ENCODE measurements at regions not wholly inside any gene's neighbourhood (a gene's known extent, or its start where the extent isn't known, plus 50 kb on each side); places are given as distances from the start of the nearest gene placed in this dataset.
A peak's percentile ranks its signal among the peaks of the same experiment; 100 is the strongest.

DNA sequence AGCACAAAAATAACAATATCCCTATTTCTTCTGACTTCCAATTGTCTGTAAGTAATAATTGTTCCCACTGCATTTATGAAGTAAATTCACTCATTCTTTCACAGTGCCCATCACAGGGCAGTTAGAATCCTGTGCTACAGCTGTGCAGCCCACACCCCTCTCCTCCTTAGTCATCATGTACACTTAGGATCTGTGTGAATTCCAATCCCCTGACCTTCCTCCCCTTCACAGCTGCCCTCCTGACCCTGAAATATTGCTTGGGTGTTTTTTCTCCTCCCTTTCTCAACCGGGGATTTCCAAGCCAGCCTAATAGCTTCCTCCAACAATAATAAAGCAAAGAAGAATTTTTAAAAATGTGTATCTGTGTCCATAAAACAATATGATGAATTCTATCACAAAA is 91.5 kb upstream of the BEND6 start:
- DNase-seq = no peak

DNA sequence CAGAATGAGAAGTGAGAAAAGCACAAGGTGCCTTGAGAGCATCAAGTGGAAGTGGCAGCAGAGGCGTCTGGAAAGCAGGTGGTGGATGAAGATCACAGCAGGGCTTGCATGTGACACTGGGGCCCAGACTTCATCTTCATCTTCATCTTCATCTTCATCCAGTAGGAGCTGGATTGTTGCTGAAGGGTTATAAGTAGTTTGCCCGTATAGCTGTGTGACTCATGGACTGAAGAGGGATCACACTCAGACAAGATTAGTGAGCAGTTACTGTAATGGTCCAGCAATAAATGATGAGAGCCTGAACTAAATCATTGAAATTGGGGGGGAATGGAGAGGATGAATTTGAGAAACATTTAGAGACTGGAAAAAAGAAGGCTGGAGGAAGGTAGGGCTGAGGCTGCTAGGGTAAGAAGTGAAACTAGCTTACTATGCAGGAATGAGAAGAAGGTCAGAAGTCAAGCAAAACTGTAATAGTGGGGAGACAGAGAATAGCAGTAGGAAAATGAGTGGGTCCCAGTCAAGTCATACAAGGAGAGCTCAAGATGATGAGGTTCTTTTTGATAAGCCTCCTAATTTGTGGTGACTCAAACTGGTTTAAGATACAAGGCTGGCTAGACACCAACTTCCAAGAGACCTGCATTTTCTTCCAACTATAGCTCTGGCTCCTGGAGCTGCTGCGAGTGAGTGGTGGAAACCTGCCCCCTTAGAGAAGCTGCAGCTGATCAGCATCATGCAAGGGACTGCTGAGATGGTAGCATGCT is 92.3 kb upstream of the BEND6 start:
- no peak for DNase-seq

DNA sequence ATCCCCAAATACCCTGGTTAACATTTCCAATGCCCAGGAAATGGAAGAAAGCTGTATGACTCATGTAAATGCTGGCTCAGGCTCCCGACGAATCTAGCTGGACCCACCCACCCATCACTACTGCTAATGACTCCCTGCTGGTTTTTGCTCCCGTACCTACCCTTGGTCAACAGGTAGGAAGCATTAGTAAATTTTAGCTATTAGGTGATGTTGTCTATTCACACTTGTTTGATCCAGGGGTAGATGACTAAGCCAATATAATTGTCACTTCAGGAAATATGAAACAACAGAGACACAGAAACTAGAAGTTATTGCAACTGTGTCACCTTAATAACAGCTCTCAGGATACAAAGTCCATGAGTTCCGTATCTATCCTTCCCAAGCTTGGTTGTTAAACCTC is 94.4 kb upstream of the BEND6 start:
- DNase-seq = no peak

DNA sequence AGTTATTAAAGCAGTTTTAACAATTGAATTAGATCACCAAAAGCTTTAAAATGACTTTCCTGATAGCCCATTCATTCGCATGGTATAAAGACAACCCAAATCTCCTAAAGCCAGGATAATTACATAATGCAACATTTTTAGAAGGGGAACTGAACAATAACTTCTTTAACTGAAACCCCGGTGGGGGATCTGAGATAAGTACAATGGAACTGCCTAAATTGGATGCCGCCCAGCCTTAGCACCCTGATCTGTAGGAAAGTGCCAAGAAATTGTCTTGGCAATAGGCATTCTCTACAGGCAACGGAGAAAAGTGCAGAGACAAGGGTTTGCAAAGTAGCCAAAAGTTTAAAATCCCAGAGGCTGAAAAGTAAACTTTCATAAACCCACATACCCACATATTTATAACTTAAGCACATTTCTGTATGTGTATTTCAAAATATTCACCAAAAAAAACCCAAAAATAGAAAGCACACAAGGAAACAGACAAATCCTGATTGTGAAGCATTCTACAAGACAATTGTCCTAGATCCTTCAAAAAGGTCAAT is 98.8 kb upstream of the BEND6 start:
- no peak for DNase-seq

DNA sequence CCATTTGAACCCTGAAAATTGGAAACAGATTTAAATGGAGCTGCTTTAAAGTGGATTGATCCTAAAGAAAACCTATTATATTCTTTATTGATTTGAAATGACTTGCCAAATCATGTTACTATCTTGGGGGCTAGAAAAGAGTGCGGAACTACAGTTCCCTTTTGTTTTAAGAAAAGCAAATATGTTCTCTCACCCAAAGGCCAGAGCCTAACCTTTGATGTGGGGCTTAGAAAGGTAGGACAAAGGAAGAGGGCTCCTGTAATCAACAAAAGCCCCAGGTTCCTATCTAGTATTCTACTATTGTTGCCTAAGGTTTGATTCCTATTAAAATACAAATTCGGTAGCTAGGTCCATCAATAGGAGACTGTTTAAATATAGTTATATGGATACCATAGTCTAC is 100.8 kb upstream of the BEND6 start:
- no peak for DNase-seq

DNA sequence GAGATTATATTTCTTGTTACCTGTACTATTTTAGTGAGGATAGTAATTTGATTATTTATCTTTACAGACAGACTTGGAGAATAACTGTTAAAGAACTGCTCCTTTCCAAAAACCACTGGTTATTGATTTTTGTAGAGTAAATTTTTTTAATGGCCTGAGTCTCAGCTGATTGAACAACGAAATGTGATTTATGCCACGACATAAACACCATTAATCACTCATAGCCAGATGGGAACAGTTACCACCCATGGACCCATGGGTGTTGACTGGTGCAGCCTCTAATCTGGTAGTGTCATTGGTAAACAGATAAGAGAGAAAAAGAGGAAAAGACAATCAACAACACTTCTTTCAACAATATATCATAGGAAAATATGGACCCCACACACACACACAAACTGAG is 101.4 kb upstream of the BEND6 start:
- DNase-seq = no peak

DNA sequence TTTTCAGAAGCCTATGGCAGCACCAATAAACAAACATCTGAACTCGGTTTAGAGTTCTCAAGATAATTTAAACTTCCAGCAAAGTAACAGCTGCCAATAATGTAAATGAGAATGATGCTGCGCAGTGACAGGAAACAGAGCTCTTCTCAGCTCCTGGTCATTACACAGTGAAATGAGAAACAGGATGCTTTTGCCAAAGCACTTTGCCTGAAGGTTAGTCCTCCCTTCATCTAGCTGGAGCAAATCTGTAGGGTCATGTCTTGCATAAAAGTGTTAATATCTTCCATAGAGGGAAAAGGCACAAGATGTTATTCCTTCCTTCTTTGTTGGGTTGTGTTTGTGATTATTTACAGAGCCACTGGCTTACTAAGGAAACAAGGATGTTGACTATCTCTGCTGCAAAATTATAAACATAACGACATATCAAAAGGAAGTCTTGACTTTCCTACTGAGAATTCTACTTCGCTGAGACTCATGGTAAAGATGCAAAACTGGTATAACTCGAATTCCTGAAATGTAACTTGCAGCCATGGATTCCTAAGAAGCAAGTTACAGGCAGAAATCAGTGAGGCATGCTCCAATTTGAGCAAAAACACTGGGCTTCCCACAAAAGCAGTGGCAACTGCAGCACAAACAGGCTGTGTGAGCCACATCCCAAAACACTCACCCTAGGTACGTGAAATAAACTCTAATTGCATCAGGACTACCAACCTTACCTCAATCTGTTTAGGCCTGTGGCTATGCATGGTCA is 102.5 kb upstream of the BEND6 start:
- no peak for DNase-seq

DNA sequence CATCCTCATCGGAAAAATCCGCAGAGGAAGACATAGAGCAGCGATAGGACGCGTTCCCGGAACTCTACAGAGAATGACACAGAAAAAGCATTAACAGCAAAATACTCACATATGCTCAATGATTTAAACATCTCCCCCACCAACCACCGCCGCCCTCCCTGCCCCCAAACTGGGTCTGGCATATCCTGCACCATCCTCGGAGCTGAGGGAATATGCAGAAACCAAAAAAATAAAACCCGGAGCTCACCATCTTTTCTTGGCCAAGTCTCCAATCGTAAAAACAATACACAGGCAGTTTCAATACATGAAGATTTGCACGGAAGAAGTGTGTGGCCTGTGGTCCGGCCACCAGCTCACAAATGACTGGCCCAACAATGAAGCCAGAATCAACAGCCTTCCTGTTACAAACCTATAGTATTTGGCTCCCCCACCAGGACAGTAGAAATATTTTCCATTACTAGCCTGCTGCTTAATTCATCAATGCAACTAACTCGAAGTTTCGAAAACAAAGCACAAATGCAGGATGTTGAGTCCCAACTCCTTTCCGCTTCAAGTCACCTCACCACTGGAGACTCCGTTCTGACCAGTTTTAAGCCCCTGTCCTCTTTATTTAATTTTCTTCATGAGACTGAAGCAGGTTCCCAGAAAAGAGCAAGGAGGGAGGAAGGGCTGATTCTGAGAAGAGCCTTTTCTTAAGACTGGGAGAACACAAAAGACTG is 103.2 kb upstream of the BEND6 start:
- DNase-seq = peak in 1 of 2 experiments; percentile 41

DNA sequence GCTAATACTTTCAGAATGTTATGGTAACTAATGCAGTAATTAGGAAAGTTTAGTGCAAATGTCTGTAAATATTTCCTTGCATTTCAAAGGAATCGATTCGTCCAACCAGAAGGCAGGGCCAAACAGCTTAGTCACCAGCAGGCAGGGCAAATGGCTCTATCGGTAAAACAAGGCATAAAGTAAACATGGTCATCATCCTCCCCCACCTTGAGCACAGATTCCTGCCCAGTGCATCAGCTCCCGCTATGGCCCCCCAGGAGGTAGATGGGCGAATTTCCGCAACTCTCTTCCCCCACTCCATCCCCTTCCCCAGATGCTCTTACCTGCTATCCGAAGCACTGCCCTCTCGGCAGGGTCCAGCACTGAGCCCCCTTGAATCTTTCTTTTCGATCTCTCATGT is 103.8 kb upstream of the BEND6 start:
- no peak for DNase-seq

DNA sequence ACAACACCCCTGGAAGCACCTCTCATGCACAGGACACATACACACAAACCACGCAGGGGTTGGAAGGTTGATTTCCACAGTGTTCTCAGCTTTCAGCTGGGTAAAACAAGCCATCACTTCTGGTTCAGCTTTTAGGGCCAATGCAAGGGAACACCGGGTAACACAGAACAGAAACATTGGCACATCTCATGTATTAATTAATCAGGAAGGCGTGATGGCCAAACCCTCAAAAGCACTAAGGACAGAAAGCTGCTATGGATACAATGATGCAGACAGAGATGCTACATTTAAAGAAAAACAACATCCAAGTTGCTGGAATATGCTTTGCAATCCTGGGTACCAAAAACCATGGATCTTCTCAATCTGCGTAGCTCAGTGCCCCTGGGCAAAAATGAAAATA is 104.3 kb upstream of the BEND6 start:
- no peak for DNase-seq

DNA sequence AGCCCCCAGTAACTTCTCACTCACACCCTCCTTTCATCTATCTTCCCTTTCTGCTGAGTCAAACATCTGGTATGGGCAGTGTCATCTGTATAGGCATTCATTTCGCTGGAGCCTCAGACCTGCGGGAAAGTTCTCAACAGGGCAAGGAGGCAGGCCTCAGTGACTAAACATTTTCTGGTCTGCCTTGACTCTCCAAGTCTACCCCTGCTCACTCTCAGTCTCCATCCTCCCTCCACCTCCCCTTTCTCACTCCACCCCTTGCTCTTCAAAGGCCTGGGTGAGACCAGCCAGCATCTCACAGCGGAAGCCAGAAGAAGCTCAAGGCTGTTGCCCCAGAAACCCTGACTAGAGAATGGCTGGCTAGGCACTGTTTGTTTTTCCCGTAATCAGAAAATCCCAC is 105.0 kb upstream of the BEND6 start:
- DNase-seq = no peak

DNA sequence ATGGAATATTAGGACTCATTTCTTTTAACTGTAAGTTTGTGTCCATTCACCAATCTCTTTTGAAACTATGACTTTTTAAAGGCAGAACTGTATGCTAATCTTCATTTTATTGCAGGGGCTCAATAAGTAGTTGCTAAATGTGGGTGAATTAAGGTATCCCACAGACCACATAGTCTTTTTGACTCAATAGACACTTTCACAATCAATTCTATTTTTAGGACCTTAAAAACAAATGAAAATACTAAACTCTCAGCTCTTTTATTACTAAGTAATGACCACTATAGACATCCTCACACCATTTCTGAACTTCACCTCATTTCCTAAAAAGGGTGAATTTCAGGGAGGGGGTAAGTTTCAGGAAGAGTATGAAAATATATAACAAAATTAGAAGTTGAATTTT is 106.8 kb upstream of the BEND6 start:
- DNase-seq = no peak

DNA sequence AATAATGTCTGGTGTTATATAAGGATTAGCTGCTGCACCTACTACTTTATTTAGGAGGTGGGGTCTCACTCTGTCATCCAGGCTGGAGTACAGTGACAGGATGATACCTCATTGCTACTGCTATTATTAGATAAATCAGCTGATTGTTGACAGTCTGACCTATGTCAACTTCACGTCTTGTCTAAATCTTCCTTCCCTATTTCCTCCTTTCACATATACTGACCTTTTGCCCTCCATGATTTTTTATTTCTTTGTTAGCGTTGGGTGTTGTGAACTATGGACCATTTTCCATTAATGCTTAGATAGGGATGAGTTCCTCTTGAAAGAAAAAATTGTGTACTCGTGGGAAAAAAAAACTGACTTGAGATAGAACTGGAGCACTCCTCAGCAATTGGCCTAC is 109.9 kb upstream of the BEND6 start:
- no peak for DNase-seq

DNA sequence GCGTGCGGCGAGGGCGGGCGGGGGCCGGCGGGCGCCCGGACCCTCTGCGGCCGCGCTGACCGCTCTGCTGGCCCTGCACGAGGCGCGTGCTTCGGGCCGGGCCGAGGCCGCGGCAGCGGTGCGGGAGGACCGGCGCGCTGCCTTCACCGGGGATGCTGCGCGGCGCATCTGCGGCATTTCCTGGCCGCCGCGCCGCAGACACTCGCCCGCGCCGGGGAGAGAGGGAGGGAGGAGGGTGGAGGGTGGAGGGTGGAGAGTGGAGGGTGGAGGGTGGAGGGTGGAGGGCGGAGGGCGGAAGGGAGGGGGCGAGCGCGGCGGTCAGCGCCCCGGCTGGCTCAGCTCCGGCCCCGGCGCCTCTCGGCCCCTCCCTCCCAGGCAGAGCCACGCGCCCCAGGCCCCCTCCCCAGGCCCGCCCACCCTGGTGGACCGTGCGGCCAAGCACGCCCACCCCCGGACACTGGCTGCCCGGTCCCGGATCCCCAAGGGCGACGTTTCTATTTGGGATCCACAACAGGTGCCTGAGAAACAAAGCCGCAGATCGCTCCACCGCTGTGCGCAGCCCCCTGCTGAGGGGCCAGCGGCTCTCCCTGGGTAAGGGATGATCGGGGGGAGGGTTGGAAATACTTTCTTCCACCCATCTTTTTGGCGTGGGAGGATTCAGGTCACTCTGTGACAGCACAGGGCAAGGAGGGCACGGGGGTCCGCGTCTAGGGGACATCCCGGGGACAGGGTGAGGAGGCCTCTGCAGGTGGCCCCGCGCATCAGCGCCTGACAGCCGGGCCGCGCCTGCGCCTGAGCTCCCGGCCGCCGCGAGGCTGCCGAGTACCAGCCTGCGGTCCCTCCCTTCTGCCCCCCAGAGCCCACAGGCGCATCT is 111.2 kb upstream of the BEND6 start:
- DNase-seq = peak; percentile 65 to 75

DNA sequence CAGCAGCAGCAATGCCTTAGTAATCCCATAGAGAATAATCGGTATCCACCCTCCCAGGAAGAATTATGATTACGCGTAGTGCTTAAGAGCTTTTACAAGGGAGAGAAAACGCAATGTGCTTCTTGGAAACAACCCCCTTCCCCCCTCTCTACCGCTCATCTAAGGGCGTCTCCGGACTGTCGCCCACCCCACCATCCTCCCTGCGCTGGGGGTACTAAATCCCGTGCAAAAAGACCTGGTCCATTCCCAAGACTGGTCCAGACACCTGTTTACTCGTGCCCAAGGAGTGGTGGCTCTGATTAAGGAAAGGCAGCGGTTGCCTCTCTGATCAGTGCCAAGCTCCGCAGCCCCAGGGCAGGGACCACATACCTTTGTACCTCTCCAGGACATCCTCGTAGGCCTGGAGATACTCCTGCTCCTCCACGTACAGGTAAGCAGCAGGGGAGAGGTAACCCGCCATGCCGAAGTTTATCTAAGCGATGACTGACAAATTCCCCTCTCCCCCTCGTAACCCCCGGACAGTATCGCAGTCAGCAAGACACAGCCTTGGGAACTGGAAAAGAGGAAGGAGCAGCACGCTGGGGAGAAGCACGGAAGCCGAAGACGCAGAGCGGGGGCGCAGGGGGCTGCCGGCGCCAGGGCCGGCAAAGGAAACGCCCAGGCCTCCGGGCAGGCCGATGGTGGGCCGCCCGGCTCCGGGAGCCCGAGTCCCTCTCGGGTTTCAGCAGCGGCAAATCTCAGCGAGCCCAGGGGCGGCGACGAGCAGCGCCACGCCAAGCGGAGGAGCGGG is 112.0 kb upstream of the BEND6 start:
- DNase-seq = peak in 1 of 2 experiments; percentile 53

DNA sequence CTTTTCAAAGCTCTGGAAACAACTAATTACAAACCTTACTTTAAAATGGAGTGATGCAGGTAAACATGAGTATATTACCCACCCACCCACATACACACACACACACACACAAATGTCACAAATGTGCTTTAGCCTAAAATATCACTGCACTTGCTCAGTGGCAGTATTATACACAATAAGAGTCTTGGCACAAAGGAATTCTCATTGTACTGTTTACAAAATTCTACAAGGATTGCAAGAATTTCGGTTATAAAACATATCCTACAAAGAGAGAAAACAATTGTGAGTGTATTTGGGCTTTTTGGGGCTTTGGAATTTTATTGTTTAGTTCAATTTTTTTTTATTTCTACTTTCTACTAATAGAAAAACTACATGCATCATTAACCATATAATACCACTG is 113.2 kb upstream of the BEND6 start:
- no peak for DNase-seq

DNA sequence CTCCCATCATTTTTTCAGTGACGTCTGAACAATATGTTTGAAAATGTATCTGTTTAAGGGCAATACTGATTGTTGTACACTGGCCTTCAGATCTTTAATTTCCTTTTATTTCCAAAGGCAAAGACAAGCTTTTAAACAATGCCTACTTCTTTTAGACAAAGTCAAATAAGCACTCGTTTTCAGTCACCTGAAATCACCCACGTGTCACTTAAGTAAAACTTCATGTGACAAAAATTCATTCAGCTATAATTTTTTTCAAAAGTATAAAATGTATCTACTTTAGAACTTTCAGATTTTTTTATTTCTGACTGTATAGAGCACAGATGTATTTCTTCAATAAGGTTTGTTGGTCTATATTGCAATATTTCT is 113.5 kb upstream of the BEND6 start:
- no peak for DNase-seq

DNA sequence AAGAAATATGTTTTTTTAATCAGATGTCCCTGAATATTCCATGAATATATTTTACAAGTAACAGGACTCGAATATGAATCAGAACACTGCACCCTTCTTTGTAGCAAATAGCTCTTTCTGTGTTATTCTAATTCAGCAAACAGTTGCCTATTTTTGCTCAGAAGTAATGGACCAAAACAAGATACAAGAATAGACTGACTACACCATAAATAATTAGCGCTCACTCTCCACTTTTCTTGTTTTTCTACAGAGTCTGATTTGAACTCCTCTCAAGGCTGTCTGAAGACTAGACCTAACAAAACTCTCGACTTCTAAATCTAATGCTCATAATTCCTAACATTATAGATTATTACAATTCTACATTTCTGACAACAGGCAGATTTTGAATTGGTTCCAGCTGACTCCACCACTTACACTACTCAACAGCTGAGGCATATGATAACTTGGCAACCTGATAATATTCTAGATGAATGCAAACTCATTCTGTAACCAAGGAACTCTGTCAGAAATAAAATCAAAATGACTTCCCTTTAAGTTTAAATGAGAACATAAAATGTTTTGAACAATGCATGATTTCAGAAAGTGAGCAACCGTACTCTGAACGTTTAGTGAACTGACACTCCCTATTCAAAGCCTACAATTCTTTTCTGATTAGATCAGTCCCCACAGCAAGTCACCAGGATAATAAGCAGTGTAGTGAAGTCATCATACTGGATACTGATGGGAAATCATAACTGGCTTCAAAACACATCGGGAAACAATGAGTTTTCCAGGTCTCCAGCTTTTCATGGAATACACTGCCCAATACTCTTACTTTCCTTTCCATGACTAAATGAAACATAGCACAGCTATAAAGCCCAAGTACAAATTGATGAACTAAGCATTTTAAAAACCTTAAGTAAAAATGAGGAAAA is 114.2 kb upstream of the BEND6 start:
- DNase-seq = no peak

DNA sequence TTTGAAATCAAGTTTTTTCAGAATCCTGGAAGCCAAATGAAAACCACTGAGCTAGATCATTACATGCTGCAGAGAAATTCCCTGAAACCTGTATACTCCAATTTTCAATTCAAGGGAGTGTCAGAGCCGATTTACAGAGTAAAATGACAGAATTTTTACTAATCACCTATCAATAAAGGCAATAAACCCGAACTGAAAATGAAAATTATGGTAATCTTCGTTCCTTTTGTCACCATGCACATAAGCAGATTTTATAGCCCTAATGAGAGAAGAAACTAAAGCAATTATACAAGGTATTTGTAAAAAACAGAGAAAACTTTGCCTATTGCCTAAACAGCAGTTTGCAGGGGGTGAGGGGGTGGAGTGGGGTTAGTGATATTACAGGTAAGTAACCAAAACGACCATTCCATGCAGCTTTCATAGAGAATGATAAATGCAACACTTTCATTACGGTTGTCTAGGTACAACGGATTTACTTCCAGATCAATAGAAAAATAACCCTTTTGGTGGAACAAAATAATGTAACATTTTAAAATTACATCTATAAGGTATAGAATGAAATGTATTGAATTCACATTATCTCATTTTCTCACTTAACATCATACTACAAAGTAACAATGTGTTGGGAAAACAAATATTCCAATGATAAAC is 115.2 kb upstream of the BEND6 start:
- DNase-seq = no peak

DNA sequence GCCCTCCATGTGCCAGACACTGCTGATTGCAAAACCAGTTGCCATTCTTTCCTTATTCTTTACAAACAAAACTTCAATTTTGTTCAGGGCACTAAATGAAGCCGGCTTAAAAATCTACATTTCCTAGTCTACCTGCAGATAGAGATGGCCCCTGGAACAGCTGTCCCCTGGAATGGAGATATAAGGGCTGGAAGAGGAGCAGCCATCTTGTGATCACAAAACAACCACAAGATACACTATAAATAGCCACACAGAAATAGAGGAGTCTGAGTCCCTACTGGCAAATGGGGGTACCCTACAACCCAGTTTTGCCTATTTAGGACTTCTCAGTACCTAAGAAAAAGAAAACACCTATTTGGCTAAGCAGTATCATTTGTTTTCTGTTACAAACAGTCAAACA is 115.9 kb upstream of the BEND6 start:
- DNase-seq = no peak

Data from NCI-H187 (cell line).